ENCODE measurements at regions not wholly inside any gene's neighbourhood (a gene's known extent, or its start where the extent isn't known, plus 50 kb on each side); places are given as distances from the start of the nearest gene placed in this dataset.
A peak's percentile ranks its signal among the peaks of the same experiment; 100 is the strongest.

- TF ChIP-seq CTCF (IDR thresholded peaks at IDR 0.05) = no peak
- peak overlapping the region; percentile 40 for H3K27ac Mint-ChIP-seq
- DNase-seq = peak; percentile 37
These were observed 764.4 kb upstream of the NECTIN3 start for GRCh38 chr3:110307065-110307809.

DNA sequence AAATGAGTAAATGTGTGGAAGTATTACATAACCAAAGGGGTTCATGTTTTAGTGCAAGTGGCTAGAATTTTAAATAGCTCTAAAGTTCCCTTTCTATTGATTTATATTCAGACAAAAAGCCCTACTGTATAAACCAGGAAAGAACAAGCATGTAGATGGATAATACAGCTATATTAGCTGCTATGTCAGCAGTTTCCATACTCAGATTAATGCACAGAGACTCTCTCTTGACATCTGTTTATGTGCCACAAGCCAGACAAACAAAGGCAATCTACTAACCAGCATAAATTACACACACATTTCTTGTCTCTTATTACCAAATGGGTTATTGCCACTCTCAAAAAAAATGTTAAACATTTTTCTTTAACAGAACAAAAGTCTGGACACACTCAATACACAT is 760.1 kb upstream of the NECTIN3 start:
- no peaks in the 10 kb centered on the region for H3K9me3 Mint-ChIP-seq
- H3K27me3 Mint-ChIP-seq (ENCODE audit: insufficient read depth) = no peaks in the 10 kb centered on the region
- no peak for TF ChIP-seq CTCF (IDR thresholded peaks at IDR 0.05)
- DNase-seq = no peak
- no peak overlapping the region for H3K27ac Mint-ChIP-seq
- peaks cover 56% of the 10 kb centered on the region for H3K4me1 Mint-ChIP-seq (ENCODE audit: low read depth)
- H3K4me3 Mint-ChIP-seq = no peak overlapping the region
- H3K36me3 Mint-ChIP-seq (ENCODE audit: low read depth) = no peaks in the 10 kb centered on the region

More at GRCh38 chr3:110307065-110307809, 764.4 kb upstream of the NECTIN3 start:
- peaks cover 48% of the 10 kb centered on the region for H3K4me1 Mint-ChIP-seq (ENCODE audit: low read depth)
- H3K4me3 Mint-ChIP-seq = no peak overlapping the region
- no peaks in the 10 kb centered on the region for H3K9me3 Mint-ChIP-seq
- no peaks in the 10 kb centered on the region for H3K27me3 Mint-ChIP-seq (ENCODE audit: insufficient read depth)
- H3K36me3 Mint-ChIP-seq (ENCODE audit: low read depth) = no peaks in the 10 kb centered on the region

GRCh38 chr3:110314512-110315114 is 757.0 kb upstream of the NECTIN3 start:
- no peaks in the 10 kb centered on the region for H3K27me3 Mint-ChIP-seq (ENCODE audit: insufficient read depth)
- no peak overlapping the region for H3K27ac Mint-ChIP-seq
- peak; percentile 36 for DNase-seq
- peak; percentile 89 for TF ChIP-seq CTCF (IDR thresholded peaks at IDR 0.05)
- H3K4me3 Mint-ChIP-seq = no peak overlapping the region
- peaks cover 44% of the 10 kb centered on the region for H3K4me1 Mint-ChIP-seq (ENCODE audit: low read depth)
- H3K36me3 Mint-ChIP-seq (ENCODE audit: low read depth) = no peaks in the 10 kb centered on the region
- H3K9me3 Mint-ChIP-seq = no peaks in the 10 kb centered on the region

GRCh38 chr3:110318108-110318507 is 753.5 kb upstream of the NECTIN3 start:
- no peak overlapping the region for H3K4me3 Mint-ChIP-seq
- TF ChIP-seq CTCF (IDR thresholded peaks at IDR 0.05) = no peak
- no peaks in the 10 kb centered on the region for H3K9me3 Mint-ChIP-seq
- H3K4me1 Mint-ChIP-seq (ENCODE audit: low read depth) = peaks cover 24% of the 10 kb centered on the region
- H3K27me3 Mint-ChIP-seq (ENCODE audit: insufficient read depth) = no peaks in the 10 kb centered on the region
- H3K27ac Mint-ChIP-seq = peak overlapping the region; percentile 36; the same call in 1 of the 2 replicates
- no peaks in the 10 kb centered on the region for H3K36me3 Mint-ChIP-seq (ENCODE audit: low read depth)
- DNase-seq = peak; percentile 58

GRCh38 chr3:110323349-110323748 is 748.3 kb upstream of the NECTIN3 start:
- Mint-ChIP-seq H3K27ac (no peak overlapping the region), H3K9me3 (peaks cover 9% of the 10 kb centered on the region; the same call in 1 of the 2 replicates), H3K27me3 (ENCODE audit: insufficient read depth) (no peaks in the 10 kb centered on the region), H3K4me1 (ENCODE audit: low read depth) (peaks cover 21% of the 10 kb centered on the region), H3K36me3 (ENCODE audit: low read depth) (peaks cover 9% of the 10 kb centered on the region; the same call in 1 of the 2 replicates), H3K4me3 (no peak overlapping the region)
- no peak for DNase-seq
- no peak for TF ChIP-seq CTCF (IDR thresholded peaks at IDR 0.05)

Data from HFFc6 (cell line).